NCI-H345 treated with DMSO at 0.1 percent for 48 hours (cell line): ENCODE measurements at regions not wholly inside any gene's neighbourhood (a gene's known extent, or its start where the extent isn't known, plus 50 kb on each side); places are given as distances from the start of the nearest gene placed in this dataset.

ENCODE experiments used
- DNase-seq: peaks from one replicate; lab custom pipeline; 2025; ENCODE audit not compliant: unreplicated experiment; lab: John Stamatoyannopoulos, UW

GRCh38 chr4:85381968-85382367 is 93.0 kb upstream of the ARHGAP24 start:
- DNase-seq, result no peak

- DNase-seq, result no peak
Measured at GRCh38 chr4:85391071-85391470, 83.9 kb upstream of the ARHGAP24 start.

GRCh38 chr4:85391589-85392410 is 83.2 kb upstream of the ARHGAP24 start:
- DNase-seq, result no peak

- no peak for DNase-seq
Measured at GRCh38 chr4:85393201-85393600, 81.7 kb upstream of the ARHGAP24 start.

- no peak for DNase-seq
Measured at GRCh38 chr4:85398276-85398675, 76.7 kb upstream of the ARHGAP24 start.

GRCh38 chr4:85399270-85399669 is 75.7 kb upstream of the ARHGAP24 start:
- DNase-seq, result no peak

GRCh38 chr4:85402371-85402770 is 72.6 kb upstream of the ARHGAP24 start:
- no peak for DNase-seq

- no peak for DNase-seq
Measured at GRCh38 chr4:85406185-85406584, 68.8 kb upstream of the ARHGAP24 start.

GRCh38 chr4:85407546-85407945 is 67.4 kb upstream of the ARHGAP24 start:
- DNase-seq, result no peak

GRCh38 chr4:85408301-85408700 is 66.6 kb upstream of the ARHGAP24 start:
- no peak for DNase-seq

GRCh38 chr4:85409251-85409650 is 65.7 kb upstream of the ARHGAP24 start:
- no peak for DNase-seq

- DNase-seq, result no peak
Measured at GRCh38 chr4:85411386-85411785, 63.6 kb upstream of the ARHGAP24 start.

- no peak for DNase-seq
Measured at GRCh38 chr4:85414972-85415371, 60.0 kb upstream of the ARHGAP24 start.

GRCh38 chr4:85416094-85416493 is 58.9 kb upstream of the ARHGAP24 start:
- DNase-seq, result no peak

GRCh38 chr4:85419103-85419502 is 55.8 kb upstream of the ARHGAP24 start:
- DNase-seq, result no peak

- no peak for DNase-seq
Measured at GRCh38 chr4:85420831-85421230, 54.1 kb upstream of the ARHGAP24 start.

GRCh38 chr4:85423431-85423830 is 51.5 kb upstream of the ARHGAP24 start:
- DNase-seq, result no peak
